ENCODE measurements at regions not wholly inside any gene's neighbourhood (a gene's known extent, or its start where the extent isn't known, plus 50 kb on each side); places are given as distances from the start of the nearest gene placed in this dataset.

- ChIA-PET POLR2A (no interaction called here), CTCF (no interaction called here)
- no peaks in the 10 kb centered on the region for H3K27me3 ChIP-seq (ENCODE audit: control insufficient read depth, insufficient read depth, low read length)
- no peak for ATAC-seq
- no TSS peak for BruUV-seq (replicated peaks)
- no peak for DNase-seq (ENCODE audit: low read depth, low spot score)
- in situ Hi-C loops (cut with HindIII; ENCODE audit: low pct_unique_long_range_greater_than_20kb, low sequenced_read_pairs) (no loop called here), intact Hi-C loops (cut with micrococcal nuclease; ENCODE audit: unreplicated experiment) (no loop called here)
- H3K27ac ChIP-seq (ENCODE audit: low read length) = no peak overlapping the region
- no peaks in the 10 kb centered on the region for H3K36me3 ChIP-seq (ENCODE audit: control insufficient read depth, insufficient read depth, low read length)
- no peaks in the 10 kb centered on the region for H3K4me1 ChIP-seq (ENCODE audit: control insufficient read depth, insufficient read depth, low read length)
- no peak overlapping the region for H3K4me3 ChIP-seq (ENCODE audit: low read depth in 2 of 2, low read length in 2 of 2)
- H3K9me3 ChIP-seq (ENCODE audit: control insufficient read depth, insufficient read depth, low read depth, low read length) = no peaks in the 10 kb centered on the region
- no peak for TF ChIP-seq REST (IDR thresholded peaks at IDR 0.05; ENCODE audit: insufficient read depth in 1 of 2, low read depth in 2 of 2, low read length in 1 of 2)
- no peak for TF ChIP-seq CTCF (IDR thresholded peaks at IDR 0.05)
- no peak for TF ChIP-seq TCF7L2 (IDR thresholded peaks at IDR 0.05; ENCODE audit: low read depth, low read length)
- TF ChIP-seq SIN3A (IDR thresholded peaks at IDR 0.05; ENCODE audit: borderline replicate concordance, insufficient read depth, low read depth, low read length) = no peak
- TF ChIP-seq POLR2AphosphoS5 (IDR thresholded peaks at IDR 0.05; ENCODE audit: low read depth, low read length) = no peak
Observed at GRCh38 chr1:106435269-106435668, 621.2 kb upstream of the PRMT6 start.

- CTCF ChIA-PET = no interaction called here
- Histone ChIP-seq H3K4me3 (ENCODE audit: low read depth in 2 of 2, low read length in 2 of 2) (no peak overlapping the region), H3K9me3 (ENCODE audit: control insufficient read depth, insufficient read depth, low read depth, low read length) (no peaks in the 10 kb centered on the region), H3K27ac (ENCODE audit: low read length) (no peak overlapping the region), H3K27me3 (ENCODE audit: control insufficient read depth, insufficient read depth, low read length) (no peaks in the 10 kb centered on the region), H3K4me1 (ENCODE audit: control insufficient read depth, insufficient read depth, low read length) (no peaks in the 10 kb centered on the region), H3K36me3 (ENCODE audit: control insufficient read depth, insufficient read depth, low read length) (no peaks in the 10 kb centered on the region)
- DNase-seq (ENCODE audit: low read depth, low spot score) (no peak), ATAC-seq (no peak)
- POLR2A ChIA-PET = no interaction called here
- in situ Hi-C loops (cut with HindIII; ENCODE audit: low pct_unique_long_range_greater_than_20kb, low sequenced_read_pairs) (no loop called here), intact Hi-C loops (cut with micrococcal nuclease; ENCODE audit: unreplicated experiment) (no loop called here)
- TF ChIP-seq REST (IDR thresholded peaks at IDR 0.05; ENCODE audit: insufficient read depth in 1 of 2, low read depth in 2 of 2, low read length in 1 of 2) (no peak), CTCF (IDR thresholded peaks at IDR 0.05) (no peak), SIN3A (IDR thresholded peaks at IDR 0.05; ENCODE audit: borderline replicate concordance, insufficient read depth, low read depth, low read length) (no peak), POLR2AphosphoS5 (IDR thresholded peaks at IDR 0.05; ENCODE audit: low read depth, low read length) (no peak)
- BruUV-seq (replicated peaks) = no TSS peak
Observed at GRCh38 chr1:106439475-106439874, 617.0 kb upstream of the PRMT6 start.

Data from Panc1 (cell line).